HL-60 (cell line): ENCODE measurements at regions not wholly inside any gene's neighbourhood (a gene's known extent, or its start where the extent isn't known, plus 50 kb on each side); places are given as distances from the start of the nearest gene placed in this dataset.

Experiments used
- POLR2AphosphoS5 ChIP-seq: IDR thresholded peaks from 2 replicates; pipeline ENCODE4 v1.6.1; 2012; ENCODE audit warnings: low read depth
- TF ChIP-seq, protein P1 (sequence below): IDR thresholded peaks from one replicate; pipeline ENCODE4 v1.5.1; 2011; ENCODE audit warnings: low read length, control low read depth, inconsistent platforms; ENCODE audit not compliant: insufficient read depth

DNA sequence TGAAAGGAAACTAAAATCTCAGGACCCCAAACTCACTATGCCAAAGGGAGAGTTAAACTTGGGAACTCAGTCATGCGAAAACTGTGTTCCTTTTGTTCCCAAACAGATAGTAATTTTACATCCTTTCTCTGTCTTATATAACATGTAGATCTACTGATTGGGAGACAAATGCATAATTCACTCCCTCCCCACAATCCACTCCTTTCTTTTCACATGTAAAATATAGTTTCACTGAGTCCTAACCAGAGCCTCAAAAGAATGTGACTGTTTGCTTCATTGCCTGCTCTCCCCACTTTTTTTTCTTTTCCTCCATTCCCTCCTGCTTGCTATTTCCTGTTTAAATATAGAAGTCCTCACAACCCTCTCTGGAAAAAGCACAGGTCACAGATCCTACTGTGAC lies 699.3 kb upstream of the ADGRL3 start:
- TF ChIP-seq, protein P1, sequence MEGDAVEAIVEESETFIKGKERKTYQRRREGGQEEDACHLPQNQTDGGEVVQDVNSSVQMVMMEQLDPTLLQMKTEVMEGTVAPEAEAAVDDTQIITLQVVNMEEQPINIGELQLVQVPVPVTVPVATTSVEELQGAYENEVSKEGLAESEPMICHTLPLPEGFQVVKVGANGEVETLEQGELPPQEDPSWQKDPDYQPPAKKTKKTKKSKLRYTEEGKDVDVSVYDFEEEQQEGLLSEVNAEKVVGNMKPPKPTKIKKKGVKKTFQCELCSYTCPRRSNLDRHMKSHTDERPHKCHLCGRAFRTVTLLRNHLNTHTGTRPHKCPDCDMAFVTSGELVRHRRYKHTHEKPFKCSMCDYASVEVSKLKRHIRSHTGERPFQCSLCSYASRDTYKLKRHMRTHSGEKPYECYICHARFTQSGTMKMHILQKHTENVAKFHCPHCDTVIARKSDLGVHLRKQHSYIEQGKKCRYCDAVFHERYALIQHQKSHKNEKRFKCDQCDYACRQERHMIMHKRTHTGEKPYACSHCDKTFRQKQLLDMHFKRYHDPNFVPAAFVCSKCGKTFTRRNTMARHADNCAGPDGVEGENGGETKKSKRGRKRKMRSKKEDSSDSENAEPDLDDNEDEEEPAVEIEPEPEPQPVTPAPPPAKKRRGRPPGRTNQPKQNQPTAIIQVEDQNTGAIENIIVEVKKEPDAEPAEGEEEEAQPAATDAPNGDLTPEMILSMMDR, result no peak
- no peak for TF ChIP-seq POLR2AphosphoS5
